ENCODE measurements at regions not wholly inside any gene's neighbourhood (a gene's known extent, or its start where the extent isn't known, plus 50 kb on each side); places are given as distances from the start of the nearest gene placed in this dataset.

DNA sequence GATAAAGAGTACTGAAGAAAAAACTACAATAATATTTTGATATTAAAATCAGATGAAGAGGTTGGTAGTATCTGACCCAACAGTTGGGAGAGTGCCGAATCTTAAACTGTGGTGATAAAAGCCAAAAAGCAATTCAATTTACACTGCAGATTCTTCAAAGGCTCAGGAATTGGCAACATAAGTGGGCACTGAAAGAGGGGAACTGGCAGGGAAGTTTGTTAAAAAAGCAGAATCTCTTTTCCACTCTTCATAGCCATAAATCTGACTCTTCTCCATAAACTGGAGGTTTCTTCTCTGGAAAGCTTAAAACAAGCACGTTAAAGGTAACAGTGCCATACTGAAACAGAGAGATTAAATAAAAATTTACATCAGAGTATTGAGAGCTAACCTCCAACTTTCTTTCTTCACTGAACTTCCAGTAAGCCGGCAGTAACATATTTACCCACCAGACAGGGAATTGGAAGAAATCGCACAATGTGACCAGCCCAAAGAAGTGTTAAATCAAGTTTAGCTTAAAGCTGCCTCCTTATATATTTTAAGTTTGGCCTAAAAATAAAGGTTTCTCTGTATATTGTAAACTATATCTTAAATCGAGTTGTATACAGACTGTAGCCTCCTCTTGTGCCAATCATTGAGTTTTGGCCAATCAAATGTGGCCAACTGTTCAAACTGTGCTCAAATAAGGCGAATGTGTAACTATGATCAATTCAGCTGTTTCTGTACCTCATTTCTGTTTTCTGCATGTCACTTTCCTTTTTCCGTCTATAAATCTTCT lies 358.3 kb downstream of the NXPE2 start:
- H3K9me3 ChIP-seq = no peaks in the 10 kb centered on the region
- H3K4me1 ChIP-seq = no peaks in the 10 kb centered on the region
- H3K4me3 ChIP-seq = no peak overlapping the region
- H3K27me3 ChIP-seq = no peaks in the 10 kb centered on the region
- no peak overlapping the region for H3K27ac ChIP-seq
- intact Hi-C loops (cut with DNase I) = no loop called here
- 86 to 88% methylated on average over 7 of the region's 7 CpGs for WGBS, 2 donors
- TF ChIP-seq, protein P1, sequence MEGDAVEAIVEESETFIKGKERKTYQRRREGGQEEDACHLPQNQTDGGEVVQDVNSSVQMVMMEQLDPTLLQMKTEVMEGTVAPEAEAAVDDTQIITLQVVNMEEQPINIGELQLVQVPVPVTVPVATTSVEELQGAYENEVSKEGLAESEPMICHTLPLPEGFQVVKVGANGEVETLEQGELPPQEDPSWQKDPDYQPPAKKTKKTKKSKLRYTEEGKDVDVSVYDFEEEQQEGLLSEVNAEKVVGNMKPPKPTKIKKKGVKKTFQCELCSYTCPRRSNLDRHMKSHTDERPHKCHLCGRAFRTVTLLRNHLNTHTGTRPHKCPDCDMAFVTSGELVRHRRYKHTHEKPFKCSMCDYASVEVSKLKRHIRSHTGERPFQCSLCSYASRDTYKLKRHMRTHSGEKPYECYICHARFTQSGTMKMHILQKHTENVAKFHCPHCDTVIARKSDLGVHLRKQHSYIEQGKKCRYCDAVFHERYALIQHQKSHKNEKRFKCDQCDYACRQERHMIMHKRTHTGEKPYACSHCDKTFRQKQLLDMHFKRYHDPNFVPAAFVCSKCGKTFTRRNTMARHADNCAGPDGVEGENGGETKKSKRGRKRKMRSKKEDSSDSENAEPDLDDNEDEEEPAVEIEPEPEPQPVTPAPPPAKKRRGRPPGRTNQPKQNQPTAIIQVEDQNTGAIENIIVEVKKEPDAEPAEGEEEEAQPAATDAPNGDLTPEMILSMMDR (IDR thresholded peaks at IDR 0.05) = no peak
- TF ChIP-seq EP300 (IDR thresholded peaks at IDR 0.05) = no peak
- no peak for TF ChIP-seq POLR2AphosphoS5 (IDR thresholded peaks at IDR 0.05)
- no peak for TF ChIP-seq POLR2A (IDR thresholded peaks at IDR 0.05)
- DNase-seq = no peak
- H3K36me3 ChIP-seq = no peaks in the 10 kb centered on the region

DNA sequence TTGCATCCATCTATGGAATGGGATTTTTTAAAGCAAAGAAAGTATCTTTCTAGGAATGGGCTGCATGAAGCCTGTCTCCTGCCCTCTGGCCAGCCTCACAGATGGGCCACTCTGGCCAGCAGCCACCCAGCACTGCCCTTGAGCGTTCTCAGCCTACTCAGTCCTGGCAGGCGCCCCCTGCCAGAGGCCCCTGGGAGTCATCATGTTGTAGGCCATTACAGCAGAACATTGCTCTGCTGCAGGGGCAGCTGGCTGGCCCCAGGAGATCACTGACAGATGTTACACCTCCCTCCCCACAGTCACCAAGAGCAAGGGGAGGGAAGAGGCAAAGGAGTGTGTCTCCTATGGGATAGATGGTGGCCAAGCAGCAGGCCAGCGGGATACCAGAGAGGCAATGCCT lies 363.7 kb downstream of the NXPE2 start:
- Histone ChIP-seq H3K9me3 (no peaks in the 10 kb centered on the region), H3K27ac (no peak overlapping the region), H3K4me3 (no peak overlapping the region), H3K36me3 (no peaks in the 10 kb centered on the region), H3K4me1 (no peaks in the 10 kb centered on the region), H3K27me3 (no peaks in the 10 kb centered on the region)
- WGBS, 2 donors = 74 to 85% methylated on average over 3 of the region's 3 CpGs
- TF ChIP-seq POLR2A (IDR thresholded peaks at IDR 0.05) (no peak), EP300 (IDR thresholded peaks at IDR 0.05) (no peak), POLR2AphosphoS5 (IDR thresholded peaks at IDR 0.05) (no peak)
- TF ChIP-seq, protein P1 (IDR thresholded peaks at IDR 0.05) = no peak
- intact Hi-C loops (cut with DNase I) = no loop called here
- no peak for DNase-seq

DNA sequence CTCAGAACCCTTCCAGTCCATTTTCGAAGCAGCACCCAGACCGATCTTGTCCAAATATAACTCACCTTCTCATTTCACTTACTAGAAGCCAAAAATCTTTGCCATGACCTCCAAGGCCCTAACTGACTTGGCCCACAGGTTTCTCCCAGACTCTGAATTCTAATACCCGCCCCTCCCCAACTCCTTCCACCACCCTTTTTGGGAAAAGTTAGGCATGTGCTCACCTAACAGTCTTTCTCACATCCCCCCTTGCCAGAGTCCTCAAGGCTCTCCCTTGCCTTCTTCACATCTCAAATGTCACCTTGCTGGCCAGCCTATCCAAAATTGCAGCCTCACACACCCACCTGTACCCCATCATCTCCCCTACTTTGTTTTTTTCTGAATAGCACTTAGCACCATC lies 369.3 kb downstream of the NXPE2 start:
- intact Hi-C loops (cut with DNase I) = no loop called here
- H3K27ac ChIP-seq = no peak overlapping the region
- no peak for DNase-seq
- 93 to 94% methylated on average over 3 of the region's 3 CpGs for WGBS, 2 donors
- no peaks in the 10 kb centered on the region for H3K36me3 ChIP-seq
- H3K4me1 ChIP-seq = no peaks in the 10 kb centered on the region
- no peaks in the 10 kb centered on the region for H3K9me3 ChIP-seq
- H3K4me3 ChIP-seq = no peak overlapping the region
- TF ChIP-seq POLR2AphosphoS5 (IDR thresholded peaks at IDR 0.05) (no peak), POLR2A (IDR thresholded peaks at IDR 0.05) (no peak), EP300 (IDR thresholded peaks at IDR 0.05) (no peak)
- TF ChIP-seq, protein P1 (IDR thresholded peaks at IDR 0.05) = no peak
- no peaks in the 10 kb centered on the region for H3K27me3 ChIP-seq

DNA sequence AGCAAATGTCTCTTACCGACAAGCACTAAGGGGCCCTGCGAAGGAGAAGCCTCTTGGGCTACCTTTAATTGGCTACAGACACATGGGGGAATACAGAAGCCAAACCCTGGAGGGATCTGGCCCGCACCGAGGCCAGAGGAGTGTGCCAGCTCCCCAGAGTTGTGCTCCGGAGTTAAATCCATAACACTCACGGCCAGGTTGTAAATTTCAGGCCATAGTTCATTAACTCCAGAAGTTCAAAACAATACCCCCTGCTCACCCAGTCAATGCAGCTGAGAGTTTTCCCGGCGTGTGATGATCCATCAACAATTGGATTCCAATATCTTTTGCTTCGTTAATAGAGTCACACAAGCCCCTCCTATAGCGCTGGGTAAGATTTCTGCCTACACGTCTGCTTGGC lies 371.5 kb downstream of the NXPE2 start:
- no peak overlapping the region for H3K27ac ChIP-seq
- no peak for DNase-seq
- WGBS, 2 donors = 78 to 81% methylated on average over 11 of the region's 11 CpGs
- H3K4me3 ChIP-seq = no peak overlapping the region
- intact Hi-C loops (cut with DNase I) = no loop called here
- TF ChIP-seq POLR2A (IDR thresholded peaks at IDR 0.05) (no peak), EP300 (IDR thresholded peaks at IDR 0.05) (no peak), POLR2AphosphoS5 (IDR thresholded peaks at IDR 0.05) (no peak)
- TF ChIP-seq, protein P1 (IDR thresholded peaks at IDR 0.05) = no peak
- H3K4me1 ChIP-seq = no peaks in the 10 kb centered on the region
- no peaks in the 10 kb centered on the region for H3K9me3 ChIP-seq
- no peaks in the 10 kb centered on the region for H3K27me3 ChIP-seq
- no peaks in the 10 kb centered on the region for H3K36me3 ChIP-seq

DNA sequence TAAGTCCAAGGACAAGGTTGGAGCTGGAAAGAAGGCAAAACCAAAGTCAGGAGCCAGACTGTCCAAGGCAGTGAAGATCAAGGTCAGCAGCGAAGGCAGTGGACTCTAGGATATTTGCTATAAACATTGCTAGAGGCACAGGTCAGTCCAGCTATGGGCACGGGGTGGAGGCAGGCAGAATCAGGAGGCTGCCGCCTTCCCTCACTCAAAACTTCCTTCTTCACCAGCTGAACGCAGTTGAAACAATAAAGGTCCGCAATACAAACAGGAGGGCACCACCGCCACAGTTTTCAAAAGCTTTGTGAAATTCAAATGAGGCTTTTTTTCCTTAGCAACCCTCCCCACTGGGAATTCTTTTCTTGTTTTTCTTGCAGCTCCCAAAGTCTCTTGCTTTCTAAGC lies 372.4 kb downstream of the NXPE2 start:
- no peak overlapping the region for H3K27ac ChIP-seq
- H3K9me3 ChIP-seq = no peaks in the 10 kb centered on the region
- intact Hi-C loops (cut with DNase I) = no loop called here
- no peak for DNase-seq
- H3K27me3 ChIP-seq = no peaks in the 10 kb centered on the region
- no peaks in the 10 kb centered on the region for H3K4me1 ChIP-seq
- WGBS, 2 donors = 42 to 57% methylated on average over 6 of the region's 6 CpGs
- H3K4me3 ChIP-seq = no peak overlapping the region
- no peaks in the 10 kb centered on the region for H3K36me3 ChIP-seq
- TF ChIP-seq POLR2A (IDR thresholded peaks at IDR 0.05) = no peak
- TF ChIP-seq, protein P1 (IDR thresholded peaks at IDR 0.05) = no peak
- no peak for TF ChIP-seq EP300 (IDR thresholded peaks at IDR 0.05)
- TF ChIP-seq POLR2AphosphoS5 (IDR thresholded peaks at IDR 0.05) = no peak
